C4-2B (cell line): ENCODE measurements at regions not wholly inside any gene's neighbourhood (a gene's known extent, or its start where the extent isn't known, plus 50 kb on each side); places are given as distances from the start of the nearest gene placed in this dataset.

ENCODE experiments used
- ZFX ChIP-seq: fragments of 450-650 bp; IDR thresholded peaks from 2 replicates; pipeline ENCODE4 v1.6.1; 2017
- TF ChIP-seq, protein P1 (sequence below): fragments of 450-650 bp; conservative IDR thresholded peaks from 2 replicates; pipeline ENCODE4 v1.5.1; 2017; ENCODE audit warnings: mild to moderate bottlenecking

DNA sequence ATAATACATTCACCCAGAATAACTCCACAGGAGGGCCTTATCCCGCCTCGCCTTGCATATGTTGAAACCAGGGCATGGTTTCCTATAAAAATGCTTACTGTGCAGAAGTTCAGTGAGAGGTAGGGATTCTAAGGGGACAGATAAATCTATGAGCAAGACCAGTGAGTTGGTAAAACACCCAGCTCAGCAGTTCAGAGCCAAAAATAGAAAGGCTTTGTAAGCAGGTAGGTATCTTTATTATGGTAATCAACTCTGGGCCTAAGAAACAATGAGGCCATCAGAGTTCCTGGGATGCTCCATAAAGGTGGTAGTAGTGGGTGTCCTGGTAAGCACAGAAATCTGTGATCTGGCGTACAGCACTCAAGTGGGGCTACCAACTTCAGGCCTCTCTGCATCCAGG lies 549.4 kb upstream of the CDH5 start:
- TF ChIP-seq, protein P1, sequence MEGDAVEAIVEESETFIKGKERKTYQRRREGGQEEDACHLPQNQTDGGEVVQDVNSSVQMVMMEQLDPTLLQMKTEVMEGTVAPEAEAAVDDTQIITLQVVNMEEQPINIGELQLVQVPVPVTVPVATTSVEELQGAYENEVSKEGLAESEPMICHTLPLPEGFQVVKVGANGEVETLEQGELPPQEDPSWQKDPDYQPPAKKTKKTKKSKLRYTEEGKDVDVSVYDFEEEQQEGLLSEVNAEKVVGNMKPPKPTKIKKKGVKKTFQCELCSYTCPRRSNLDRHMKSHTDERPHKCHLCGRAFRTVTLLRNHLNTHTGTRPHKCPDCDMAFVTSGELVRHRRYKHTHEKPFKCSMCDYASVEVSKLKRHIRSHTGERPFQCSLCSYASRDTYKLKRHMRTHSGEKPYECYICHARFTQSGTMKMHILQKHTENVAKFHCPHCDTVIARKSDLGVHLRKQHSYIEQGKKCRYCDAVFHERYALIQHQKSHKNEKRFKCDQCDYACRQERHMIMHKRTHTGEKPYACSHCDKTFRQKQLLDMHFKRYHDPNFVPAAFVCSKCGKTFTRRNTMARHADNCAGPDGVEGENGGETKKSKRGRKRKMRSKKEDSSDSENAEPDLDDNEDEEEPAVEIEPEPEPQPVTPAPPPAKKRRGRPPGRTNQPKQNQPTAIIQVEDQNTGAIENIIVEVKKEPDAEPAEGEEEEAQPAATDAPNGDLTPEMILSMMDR: no peak
- TF ChIP-seq ZFX: no peak
